Hepatocyte (in vitro differentiated cells): ENCODE measurements at regions not wholly inside any gene's neighbourhood (a gene's known extent, or its start where the extent isn't known, plus 50 kb on each side); places are given as distances from the start of the nearest gene placed in this dataset.

ENCODE experiments used
- CTCF ChIP-seq: fragments of 200-600 bp; sonication (generic); IDR thresholded peaks from 2 replicates; pipeline ENCODE4 v1.5.1; 2016; ENCODE audit warnings: antibody characterized with exemption, mild to moderate bottlenecking; ENCODE audit not compliant: poor library complexity
- EZH2 ChIP-seq: fragments of 200-600 bp; sonication (generic); IDR thresholded peaks from 2 replicates; pipeline ENCODE4 v1.6.1; 2016; ENCODE audit warnings: antibody characterized with exemption, mild to moderate bottlenecking, borderline replicate concordance
- EZH2phosphoT487 ChIP-seq: fragments of 200-600 bp; sonication (generic); IDR thresholded peaks from one replicate; pipeline ENCODE4 v1.6.1; 2018; ENCODE audit warnings: antibody characterized with exemption, mild to moderate bottlenecking, low read depth, moderate library complexity; ENCODE audit not compliant: unreplicated experiment, severe bottlenecking

GRCh38 chr11:87399341-87399740 is 361.6 kb downstream of the TMEM135 start:
- no peak for TF ChIP-seq CTCF
- no peak for TF ChIP-seq EZH2
- no peak for TF ChIP-seq EZH2phosphoT487
